ENCODE measurements at regions not wholly inside any gene's neighbourhood (a gene's known extent, or its start where the extent isn't known, plus 50 kb on each side); places are given as distances from the start of the nearest gene placed in this dataset.

- DNase-seq (no peak), ATAC-seq (no peak)
- Histone ChIP-seq H3K36me3 (no peaks in the 10 kb centered on the region), H3K4me1 (no peaks in the 10 kb centered on the region), H3K4me3 (no peak overlapping the region), H3K9me3 (no peaks in the 10 kb centered on the region), H3K27me3 (no peaks in the 10 kb centered on the region), H3K27ac (no peak overlapping the region)
- in situ Hi-C loops (cut with MboI; ENCODE audit: low sequenced_read_pairs in 4 of 4), result no loop called here
- TF ChIP-seq POLR2A (IDR thresholded peaks at IDR 0.05), result no peak
- TF ChIP-seq CTCF (IDR thresholded peaks at IDR 0.05 in 4 of 5, conservative IDR thresholded peaks at IDR 0.05 in 1 of 5), result no peak
- intact Hi-C loops (cut with DNase I; ENCODE audit: low total_unique reads), result no loop called here
Observed at GRCh38 chr2:234719116-234719716, 222.3 kb upstream of the ARL4C start.

DNA sequence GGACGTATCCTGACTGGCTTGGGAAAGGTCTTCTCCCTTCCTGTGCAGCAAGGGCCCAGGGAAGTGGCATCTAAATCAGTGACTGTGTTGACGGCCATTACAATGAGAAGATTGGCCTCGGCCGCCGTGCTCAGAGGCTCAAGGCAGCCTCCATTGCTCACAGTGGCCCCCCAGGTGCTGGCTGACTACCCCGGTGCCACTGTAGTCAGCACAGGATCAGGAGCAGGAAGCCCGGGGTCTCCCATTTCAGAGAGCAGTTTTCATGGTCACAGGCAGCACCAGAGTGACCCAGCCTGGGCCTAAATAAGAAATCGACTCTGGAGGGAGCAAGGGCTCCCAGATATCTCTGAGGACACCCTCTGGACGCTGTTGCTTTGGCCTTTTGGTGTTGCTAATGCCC is 219.4 kb upstream of the ARL4C start:
- Histone ChIP-seq H3K4me3 (no peak overlapping the region), H3K27me3 (no peaks in the 10 kb centered on the region), H3K4me1 (no peaks in the 10 kb centered on the region), H3K27ac (no peak overlapping the region), H3K36me3 (no peaks in the 10 kb centered on the region), H3K9me3 (no peaks in the 10 kb centered on the region)
- ATAC-seq (no peak), DNase-seq (no peak)
- in situ Hi-C loops (cut with MboI; ENCODE audit: low sequenced_read_pairs in 4 of 4) (no loop called here), intact Hi-C loops (cut with DNase I; ENCODE audit: low total_unique reads) (no loop called here)
- TF ChIP-seq CTCF (IDR thresholded peaks at IDR 0.05 in 4 of 5, conservative IDR thresholded peaks at IDR 0.05 in 1 of 5) (no peak), POLR2A (IDR thresholded peaks at IDR 0.05) (no peak)

- H3K4me1 ChIP-seq, result no peaks in the 10 kb centered on the region
- in situ Hi-C loops (cut with MboI; ENCODE audit: low sequenced_read_pairs in 4 of 4) (no loop called here), intact Hi-C loops (cut with DNase I; ENCODE audit: low total_unique reads) (no loop called here)
- no peaks in the 10 kb centered on the region for H3K9me3 ChIP-seq
- DNase-seq, result no peak
- no peak for ATAC-seq
- no peak overlapping the region for H3K4me3 ChIP-seq
- TF ChIP-seq CTCF (IDR thresholded peaks at IDR 0.05 in 4 of 5, conservative IDR thresholded peaks at IDR 0.05 in 1 of 5) (no peak), POLR2A (IDR thresholded peaks at IDR 0.05) (no peak)
- no peaks in the 10 kb centered on the region for H3K27me3 ChIP-seq
- H3K27ac ChIP-seq, result no peak overlapping the region
- H3K36me3 ChIP-seq, result no peaks in the 10 kb centered on the region
Observed at GRCh38 chr2:234715671-234716250, 218.9 kb upstream of the ARL4C start.

- no peak for TF ChIP-seq POLR2A (IDR thresholded peaks at IDR 0.05)
- no peak for TF ChIP-seq CTCF (IDR thresholded peaks at IDR 0.05 in 4 of 5, conservative IDR thresholded peaks at IDR 0.05 in 1 of 5)
- no peaks in the 10 kb centered on the region for H3K9me3 ChIP-seq
- in situ Hi-C loops (cut with MboI; ENCODE audit: low sequenced_read_pairs in 4 of 4), result no loop called here
- H3K27me3 ChIP-seq, result no peaks in the 10 kb centered on the region
- intact Hi-C loops (cut with DNase I; ENCODE audit: low total_unique reads), result no loop called here
- ATAC-seq (no peak), DNase-seq (no peak)
- no peak overlapping the region for H3K27ac ChIP-seq
- no peak overlapping the region for H3K4me3 ChIP-seq
- H3K4me1 ChIP-seq, result no peaks in the 10 kb centered on the region
- H3K36me3 ChIP-seq, result no peaks in the 10 kb centered on the region
Observed at GRCh38 chr2:234714711-234715110, 217.8 kb upstream of the ARL4C start.
